GM19467 (cell line): ENCODE measurements at regions not wholly inside any gene's neighbourhood (a gene's known extent, or its start where the extent isn't known, plus 50 kb on each side); places are given as distances from the start of the nearest gene placed in this dataset.
"Not testable (repeated sequence)": the region's sequence is repeated elsewhere in the genome, so short reads cannot be mapped to it uniquely, and the experiment has no call there.

Source experiments
- ATAC-seq: cut with Tn5 transposase; IDR thresholded peaks from one replicate; pipeline ENCODE4 v1.9.1; 2021; ENCODE audit warnings: mild to moderate bottlenecking, moderate library complexity; ENCODE audit not compliant: unreplicated experiment

DNA sequence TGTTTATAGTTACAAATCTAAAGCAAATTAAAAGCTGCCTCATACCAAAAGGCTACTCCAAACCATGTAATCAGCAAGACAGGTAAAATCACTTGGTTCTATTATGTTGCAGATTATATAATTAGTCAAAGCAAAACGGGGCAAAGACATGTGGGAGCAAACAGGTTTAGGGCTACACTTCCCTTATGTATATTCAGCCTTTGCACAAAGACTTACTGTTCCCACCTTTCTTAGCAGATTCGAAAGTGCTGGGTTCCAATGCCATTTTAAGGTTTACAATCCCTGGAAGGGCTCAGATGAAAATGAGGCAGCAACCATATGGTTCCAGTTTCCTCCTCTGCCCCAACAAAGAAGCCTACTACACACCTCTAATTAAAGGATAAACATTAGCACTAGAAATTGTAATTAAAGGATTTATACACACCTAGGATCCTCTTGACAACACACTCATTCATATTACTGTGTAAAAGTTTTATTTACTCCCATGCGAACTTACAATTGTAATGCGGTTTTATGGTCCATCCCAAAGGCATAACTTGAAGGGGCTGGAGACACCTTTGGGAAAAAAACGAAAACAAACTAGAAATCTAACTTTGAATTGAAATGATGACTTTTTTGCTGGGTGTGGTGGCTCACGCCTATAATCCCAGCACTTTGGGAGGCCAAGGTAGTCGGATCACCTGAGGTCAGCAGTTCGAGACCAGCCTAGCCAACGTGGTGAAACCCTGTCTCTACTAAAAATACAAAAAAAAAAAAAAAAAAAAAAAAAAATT lies 117.3 kb upstream of the PKN2 start:
- no peak for ATAC-seq

GRCh38 chr1:88571506-88571905 lies 112.6 kb upstream of the PKN2 start:
- no peak for ATAC-seq

DNA sequence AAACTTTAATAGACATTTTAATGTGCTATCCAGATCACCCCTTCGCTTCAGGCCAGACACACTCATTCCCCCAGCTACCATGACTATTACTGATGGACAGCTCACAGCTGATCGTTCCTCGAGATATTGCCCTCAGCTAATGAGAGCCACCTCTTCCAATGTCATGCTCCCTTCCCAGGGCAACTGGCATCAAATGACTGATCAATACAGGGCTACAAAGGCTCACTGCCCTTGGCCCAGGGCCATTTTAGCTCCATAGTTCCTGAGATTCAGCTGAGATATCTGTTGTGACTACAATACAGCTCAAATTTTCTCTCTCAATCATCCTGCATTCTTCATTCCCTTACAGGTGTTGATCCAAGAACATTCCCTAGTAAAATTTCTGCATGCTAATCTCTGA lies 104.5 kb upstream of the PKN2 start:
- no peak for ATAC-seq

DNA sequence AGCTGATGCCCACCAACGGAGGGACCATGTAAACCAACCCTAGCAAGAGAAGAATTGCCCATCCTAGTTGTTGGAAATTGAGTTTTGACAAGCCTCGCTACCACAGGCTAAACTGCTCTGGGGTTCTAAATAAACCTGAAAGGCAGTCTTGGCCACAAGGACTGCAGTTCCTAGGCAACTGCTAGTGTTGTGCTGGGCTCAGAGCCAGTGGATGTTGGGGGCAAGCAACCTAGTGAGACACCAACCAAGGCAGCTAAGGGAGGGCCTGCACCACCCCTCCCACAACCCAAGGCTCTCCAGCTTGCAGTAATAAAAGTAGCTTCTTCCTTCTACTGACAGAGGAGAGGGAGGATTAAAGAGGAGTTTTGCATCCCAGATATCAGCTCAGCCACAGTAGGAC lies 102.4 kb upstream of the PKN2 start:
- ATAC-seq = no peak

DNA sequence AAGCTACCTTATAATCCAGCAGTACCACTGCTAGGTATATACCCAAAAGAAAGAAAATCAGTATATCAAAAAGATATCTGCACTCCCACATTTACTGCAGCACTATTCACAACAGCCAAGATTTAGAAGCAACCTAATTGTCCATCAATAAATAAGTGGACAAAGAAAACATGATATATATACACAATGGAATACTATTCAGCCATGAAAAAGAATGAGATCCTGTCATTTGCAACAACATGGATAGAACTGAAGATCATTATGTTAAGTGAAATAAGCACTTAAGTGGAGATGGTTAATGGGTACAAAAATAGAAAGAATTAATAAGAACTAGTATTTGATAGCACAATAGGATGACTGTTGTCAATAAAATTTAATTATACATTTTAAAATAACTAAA lies 90.7 kb upstream of the PKN2 start:
- ATAC-seq = no peak

- no peak for ATAC-seq
These were observed 88.6 kb upstream of the PKN2 start for GRCh38 chr1:88595355-88596002.

GRCh38 chr1:88597973-88598372 lies 86.1 kb upstream of the PKN2 start:
- ATAC-seq = not testable (repeated sequence)

- no peak for ATAC-seq
These were observed 75.7 kb upstream of the PKN2 start for GRCh38 chr1:88608139-88608943.

DNA sequence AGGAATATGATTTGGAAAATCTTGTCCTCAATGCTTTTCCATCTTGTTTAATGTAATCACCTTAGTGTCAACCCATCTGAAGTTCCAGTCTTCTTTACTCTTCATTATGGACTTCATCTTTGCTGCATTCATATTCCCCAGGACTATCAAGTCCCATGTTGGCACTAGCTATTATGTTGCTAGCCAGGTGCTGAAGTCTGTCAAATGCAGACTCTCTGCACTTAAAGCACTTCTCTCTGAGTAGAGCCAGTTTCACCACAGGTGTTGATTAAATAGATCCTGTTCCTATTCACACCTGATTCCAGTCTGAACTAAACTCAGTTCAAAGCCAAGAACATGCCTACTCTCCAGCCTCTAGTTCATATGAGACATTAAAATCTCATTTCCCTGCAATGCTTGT lies 75.0 kb upstream of the PKN2 start:
- no peak for ATAC-seq

- no peak for ATAC-seq
These were observed 73.4 kb upstream of the PKN2 start for GRCh38 chr1:88610687-88611086.

GRCh38 chr1:88612292-88612691 lies 71.8 kb upstream of the PKN2 start:
- ATAC-seq = no peak

DNA sequence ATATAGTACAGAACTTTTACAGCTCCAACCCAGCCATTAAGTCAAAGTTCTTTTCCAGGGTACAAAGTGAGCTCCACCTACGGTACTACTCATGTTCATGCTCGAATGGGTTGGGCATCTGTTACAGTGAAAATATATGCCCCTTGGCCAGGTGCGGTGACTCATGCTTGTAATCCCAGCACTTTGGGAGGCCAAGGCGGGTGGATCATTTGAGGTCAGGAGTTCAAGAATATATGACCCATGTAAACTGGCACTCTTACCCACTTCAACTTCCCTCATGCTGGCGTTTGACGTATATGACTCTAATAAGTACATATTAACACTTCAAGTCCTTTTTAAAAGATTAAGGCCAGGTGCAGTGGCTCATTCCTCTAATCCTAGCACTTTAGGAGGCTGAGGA lies 71.3 kb upstream of the PKN2 start:
- no peak for ATAC-seq

DNA sequence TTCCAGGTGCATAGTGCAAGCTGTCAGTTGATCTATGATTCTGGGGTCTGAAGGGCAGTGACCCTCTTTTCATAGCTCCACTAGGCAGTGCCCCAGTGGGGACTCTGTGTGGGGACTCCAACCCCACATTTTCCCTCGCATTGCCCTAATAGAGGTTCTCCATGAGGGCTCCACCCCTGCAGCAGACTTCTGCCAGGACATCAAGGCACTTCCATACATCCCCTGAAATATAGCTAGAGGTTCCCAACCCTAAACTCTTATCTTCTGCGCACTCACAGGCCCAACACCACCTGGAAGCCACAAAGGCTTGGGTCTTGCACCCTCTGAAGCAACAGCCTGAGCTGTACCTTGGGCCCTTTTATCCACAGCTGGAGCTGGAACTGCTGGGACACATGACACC lies 65.7 kb upstream of the PKN2 start:
- ATAC-seq = no peak

GRCh38 chr1:88623101-88623500 lies 61.0 kb upstream of the PKN2 start:
- not testable (repeated sequence) for ATAC-seq
